H1 (cell line): ENCODE measurements at regions not wholly inside any gene's neighbourhood (a gene's known extent, or its start where the extent isn't known, plus 50 kb on each side); places are given as distances from the start of the nearest gene placed in this dataset.

ENCODE experiments used
- CTCF ChIA-PET: fragments of 300-600 bp; sonication (Branson Sonifier 250); formaldehyde crosslinking; loops from one replicate; lab custom pipeline; 2021; ENCODE audit not compliant: partially characterized antibody; lab: Charles Lee
- POLR2A ChIA-PET: fragments of 300-600 bp; sonication (Branson Sonifier 250); formaldehyde crosslinking; loops from one replicate; lab custom pipeline; 2021; ENCODE audit warnings: inconsistent platforms; ENCODE audit not compliant: partially characterized antibody; lab: Charles Lee
- DNase-seq, 2 experiments: peaks; one replicate each; pipeline versions ENCODE4 v3.0.0 to v3.0.0-alpha.2; 2010 to 2022; ENCODE audit warnings: low spot score in 2 of 2, low read depth in 1 of 2, mixed read lengths in 1 of 2
- FAIRE-seq: peaks from 2 replicates; lab custom pipeline; 2011; peaks lifted over from hg19 to GRCh38; lab: Jason Lieb, UNC
- H2AFZ ChIP-seq: 2 replicates; pipeline ENCODE4 v1.8.1; 2012; ENCODE audit warnings: low read length, inconsistent platforms
- H2AK5ac ChIP-seq: 2 replicates; pipeline ENCODE4 v1.6.1; 2013; ENCODE audit warnings: low read depth, low read length
- H2BK120ac ChIP-seq: replicated peaks from 2 replicates; pipeline ENCODE3; 2013; ENCODE audit warnings: low read depth, low read length, inconsistent platforms
- H2BK12ac ChIP-seq: 2 replicates; pipeline ENCODE4 v1.6.1; 2013; ENCODE audit warnings: low read depth, low read length
- H2BK15ac ChIP-seq: 2 replicates; pipeline ENCODE4 v1.6.1; 2013; ENCODE audit warnings: low read length
- H2BK20ac ChIP-seq: 2 replicates; pipeline ENCODE4 v1.6.1; 2013; ENCODE audit warnings: low read length
- H2BK5ac ChIP-seq: 2 replicates; pipeline ENCODE4 v1.6.1; 2013; ENCODE audit warnings: low read depth, low read length
- H3K14ac ChIP-seq: 2 replicates; pipeline ENCODE4 v1.6.1; 2013; ENCODE audit warnings: inconsistent platforms; ENCODE audit not compliant: insufficient read length
- H3K18ac ChIP-seq: 2 replicates; pipeline ENCODE4 v1.6.1; 2013; ENCODE audit warnings: low read length; ENCODE audit errors: extremely low read depth
- H3K23ac ChIP-seq: 2 replicates; pipeline ENCODE4 v1.6.1; 2013; ENCODE audit warnings: inconsistent platforms; ENCODE audit not compliant: insufficient read length
- H3K23me2 ChIP-seq: 2 replicates; pipeline ENCODE4 v1.6.1; 2013; ENCODE audit warnings: low read depth, low read length
- H3K27ac ChIP-seq: 2 replicates; pipeline ENCODE4 v1.6.1; 2011; ENCODE audit warnings: low read depth, low read length, inconsistent platforms
- H3K27me3 ChIP-seq, 4 experiments: replicated peaks in 1 of 4; 1 replicate in 1 of 4; 2 replicates in 3 of 4; pipeline versions ENCODE4 v1.6.1 to v1.8.1; 2011 to 2013; ENCODE audit warnings: low read length in 3 of 4, mild to moderate bottlenecking in 3 of 4, inconsistent platforms in 2 of 4, mixed read lengths in 2 of 4, moderate library complexity in 1 of 4; ENCODE audit not compliant: control insufficient read depth in 3 of 4, insufficient read depth in 3 of 4; ENCODE audit errors: extremely low read depth in 1 of 4
- H3K36me3 ChIP-seq, 4 experiments: 2 replicates each; pipeline versions ENCODE4 v1.6.1 to v1.8.1; 2011 to 2013; ENCODE audit warnings: mild to moderate bottlenecking in 4 of 4, low read length in 3 of 4, moderate library complexity in 2 of 4, control low read depth in 1 of 4, inconsistent platforms in 1 of 4; ENCODE audit not compliant: insufficient read depth in 4 of 4, control insufficient read depth in 2 of 4
- H3K4ac ChIP-seq: replicated peaks from 2 replicates; pipeline ENCODE3; 2013; ENCODE audit warnings: low read length, low read depth, mixed read lengths, inconsistent platforms; ENCODE audit not compliant: insufficient read length
- H3K4me1 ChIP-seq, 4 experiments: replicated peaks in 1 of 4; 1 replicate in 1 of 4; 2 replicates in 3 of 4; pipeline versions ENCODE4 v1.6.1 to v1.8.1; 2011 to 2013; ENCODE audit warnings: low read length in 3 of 4, inconsistent platforms in 2 of 4, mixed read lengths in 1 of 4; ENCODE audit not compliant: insufficient read depth in 4 of 4, control insufficient read depth in 3 of 4
- H3K4me2 ChIP-seq, 2 experiments: 2 replicates each; pipeline versions ENCODE4 v1.6.1 to v1.8.1; 2011 to 2013; ENCODE audit warnings: low read depth in 2 of 2, low read length in 2 of 2, control low read depth in 1 of 2, inconsistent platforms in 1 of 2, mild to moderate bottlenecking in 1 of 2; ENCODE audit not compliant: insufficient read depth in 1 of 2
- H3K4me3 ChIP-seq, 4 experiments: fragments of 200-600, 300-600 bp in 1 of 4; sonication (generic), shearing (Covaris generic), sonication (Bioruptor Twin) in 1 of 4; 2 replicates each; pipeline versions ENCODE4 v1.5.1 to v1.8.1; 2011 to 2016; ENCODE audit warnings: low read length in 4 of 4, low read depth in 3 of 4, control low read depth in 2 of 4, inconsistent platforms in 2 of 4, mild to moderate bottlenecking in 2 of 4, mixed read lengths in 1 of 4, moderate library complexity in 1 of 4; ENCODE audit not compliant: insufficient read depth in 2 of 4; ENCODE audit errors: extremely low read depth in 1 of 4
- H3K56ac ChIP-seq: replicated peaks from 2 replicates; pipeline ENCODE3; 2013; ENCODE audit warnings: low read depth, mild to moderate bottlenecking, mixed read lengths, low read length, inconsistent platforms; ENCODE audit not compliant: insufficient read length
- H3K79me1 ChIP-seq: 2 replicates; pipeline ENCODE4 v1.6.1; 2013; ENCODE audit warnings: low read depth, low read length, control low read depth
- H3K79me2 ChIP-seq, 2 experiments: 2 replicates each; pipeline versions ENCODE4 v1.6.1 to v1.8.1; 2012 to 2013; ENCODE audit warnings: low read length in 2 of 2, mild to moderate bottlenecking in 2 of 2, inconsistent platforms in 1 of 2; ENCODE audit not compliant: insufficient read depth in 2 of 2, control insufficient read depth in 1 of 2
- H3K9ac ChIP-seq, 4 experiments: replicated peaks in 1 of 4; 1 replicate in 1 of 4; 2 replicates in 3 of 4; pipeline versions ENCODE4 v1.6.1 to v1.8.1; 2011 to 2013; ENCODE audit warnings: low read depth in 3 of 4, low read length in 3 of 4, control low read depth in 2 of 4, mild to moderate bottlenecking in 2 of 4, moderate library complexity in 2 of 4, inconsistent platforms in 1 of 4; ENCODE audit errors: extremely low read depth in 1 of 4
- H3K9me3 ChIP-seq, 2 experiments: 2 replicates each; pipeline versions ENCODE4 v1.6.1 to v1.8.1; 2012 to 2013; ENCODE audit warnings: mild to moderate bottlenecking in 2 of 2, moderate library complexity in 2 of 2, control low read depth in 1 of 2, inconsistent platforms in 1 of 2, low read depth in 1 of 2, low read length in 1 of 2, mixed read lengths in 1 of 2; ENCODE audit not compliant: insufficient read depth in 2 of 2
- H4K20me1 ChIP-seq, 2 experiments: replicated peaks in 1 of 2; 2 replicates each; pipeline versions ENCODE3 to v1.8.1; 2011 to 2013; ENCODE audit warnings: inconsistent platforms in 2 of 2, low read length in 2 of 2, mild to moderate bottlenecking in 1 of 2; ENCODE audit not compliant: insufficient read depth in 2 of 2, control insufficient read depth in 1 of 2
- H4K5ac ChIP-seq: 2 replicates; pipeline ENCODE4 v1.6.1; 2013; ENCODE audit warnings: low read length, low read depth, mixed read lengths, inconsistent platforms; ENCODE audit not compliant: insufficient read length
- H4K8ac ChIP-seq: 2 replicates; pipeline ENCODE4 v1.8.0; 2013; ENCODE audit warnings: mild to moderate bottlenecking, moderate library complexity, low read length, inconsistent platforms; ENCODE audit not compliant: insufficient read depth; ENCODE audit errors: extremely low read depth
- H4K91ac ChIP-seq: replicated peaks from 2 replicates; pipeline ENCODE3; 2013; ENCODE audit warnings: low read length, mixed read lengths, inconsistent platforms; ENCODE audit not compliant: insufficient read length
- BCL11A ChIP-seq, 2 experiments: IDR thresholded peaks; one replicate each; pipeline ENCODE4 v1.6.1; 2011; ENCODE audit warnings: low read depth in 2 of 2, low read length in 2 of 2, mild to moderate bottlenecking in 2 of 2
- CHD1 ChIP-seq: IDR thresholded peaks from 2 replicates; pipeline ENCODE4 v1.6.1; 2012; ENCODE audit warnings: low read depth, low read length, improper control_type of control experiment
- CHD2 ChIP-seq: IDR thresholded peaks from 2 replicates; pipeline ENCODE4 v1.6.1; 2012; ENCODE audit warnings: low read length, improper control_type of control experiment
- EZH2 ChIP-seq: fragments of 200-600 bp; sonication (generic); IDR thresholded peaks from 2 replicates; pipeline ENCODE4 v1.7.1; 2012; ENCODE audit warnings: low read depth, mild to moderate bottlenecking, moderate library complexity, low read length, inconsistent platforms; ENCODE audit not compliant: severe bottlenecking
- NANOG ChIP-seq: IDR thresholded peaks from 2 replicates; pipeline ENCODE4 v1.6.1; 2011; ENCODE audit warnings: low read length, low read depth, mild to moderate bottlenecking, inconsistent platforms; ENCODE audit not compliant: insufficient read depth, poor library complexity, severe bottlenecking
- PHF8 ChIP-seq: fragments of 200-600 bp; sonication (generic); conservative IDR thresholded peaks from 2 replicates; pipeline ENCODE4 v1.7.1; 2012; ENCODE audit warnings: low read depth, mild to moderate bottlenecking, inconsistent platforms, low read length, moderate library complexity
- POLR2AphosphoS5 ChIP-seq: IDR thresholded peaks from 2 replicates; pipeline ENCODE4 v1.6.1; 2011; ENCODE audit warnings: low read depth, low read length
- SIX5 ChIP-seq: IDR thresholded peaks from 2 replicates; pipeline ENCODE4 v1.6.1; 2011; ENCODE audit warnings: mild to moderate bottlenecking, low read depth, low read length
- SP2 ChIP-seq: IDR thresholded peaks from 2 replicates; pipeline ENCODE4 v1.6.1; 2012; ENCODE audit warnings: mild to moderate bottlenecking, low read length, inconsistent platforms
- SRF ChIP-seq: IDR thresholded peaks from 2 replicates; pipeline ENCODE4 v1.6.1; 2011; ENCODE audit warnings: mild to moderate bottlenecking, low read depth, low read length, moderate library complexity
- SUZ12 ChIP-seq: fragments of 200-600 bp; sonication (generic); IDR thresholded peaks from 2 replicates; pipeline ENCODE4 v1.6.1; 2012; ENCODE audit warnings: mild to moderate bottlenecking, inconsistent platforms, low read length, moderate library complexity, mixed read lengths
- TF ChIP-seq, protein P1 (sequence below): IDR thresholded peaks from 2 replicates; pipeline ENCODE4 v1.6.1; 2011; ENCODE audit warnings: low read depth, mild to moderate bottlenecking, low read length; ENCODE audit not compliant: insufficient read depth
- TF ChIP-seq, protein P2 (sequence below), 3 experiments: IDR thresholded peaks; 1 replicate in 2 of 3; 2 replicates in 1 of 3; pipeline versions ENCODE4 v1.5.1 to v1.6.1; 2011; ENCODE audit warnings: low read length in 3 of 3, mild to moderate bottlenecking in 3 of 3, inconsistent platforms in 2 of 3, low read depth in 1 of 3, moderate library complexity in 1 of 3; ENCODE audit not compliant: insufficient read depth in 1 of 3; ENCODE audit errors: control extremely low read depth in 1 of 3

DNA sequence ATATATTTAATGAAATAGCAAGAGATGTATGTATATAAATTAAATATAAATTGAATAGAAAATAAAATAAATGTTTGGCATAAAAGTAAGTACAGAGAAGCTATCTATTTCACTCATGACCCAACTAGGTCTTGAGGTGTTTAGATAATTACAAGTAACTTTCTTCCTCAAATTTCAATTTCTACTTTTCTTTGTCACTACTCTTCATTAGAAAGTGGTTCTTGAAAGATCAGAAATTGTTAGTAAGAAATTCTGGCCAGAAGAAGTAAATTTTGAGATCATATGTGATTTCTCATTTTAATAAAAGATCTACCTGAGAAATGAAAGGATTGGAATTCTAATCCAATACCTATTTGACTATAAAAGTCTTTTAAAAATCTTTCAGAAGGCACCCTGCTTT lies 126.9 kb downstream of the BTC start:
- H3K4ac ChIP-seq: no peak overlapping the region
- no peaks in the 10 kb centered on the region for H3K23me2 ChIP-seq
- H3K4me1 ChIP-seq: peaks cover 0 to 16% (median 1%) of the 10 kb centered on the region in 4 experiments; a peak in 2 of 7 replicates
- no peak overlapping the region for H2BK15ac ChIP-seq
- no peaks in the 10 kb centered on the region for H4K20me1 ChIP-seq
- POLR2A ChIA-PET: no interaction called here
- no peak overlapping the region for H2BK20ac ChIP-seq
- H3K4me3 ChIP-seq: no peak overlapping the region
- no peak overlapping the region for H2AFZ ChIP-seq
- no peak overlapping the region for H3K23ac ChIP-seq
- no peaks in the 10 kb centered on the region for H3K27me3 ChIP-seq
- FAIRE-seq (no peak), DNase-seq (no peak)
- no peak overlapping the region for H3K27ac ChIP-seq
- H2BK120ac ChIP-seq: no peak overlapping the region
- H3K14ac ChIP-seq: no peak overlapping the region
- H3K79me1 ChIP-seq: no peaks in the 10 kb centered on the region
- no peak overlapping the region for H3K56ac ChIP-seq
- H3K4me2 ChIP-seq: no peak overlapping the region
- no peaks in the 10 kb centered on the region for H3K36me3 ChIP-seq
- no peak overlapping the region for H4K91ac ChIP-seq
- H4K8ac ChIP-seq: no peak overlapping the region
- CTCF ChIA-PET: interaction anchor here (0.9 to 3.9 kb wide), 3 partner anchors 9 to 347 kb away, joined by 3 to 19 read pairs (median 4); no protein-coding TSS in a partner anchor
- H2BK12ac ChIP-seq: no peak overlapping the region
- no peak overlapping the region for H3K9ac ChIP-seq
- no peak overlapping the region for H2BK5ac ChIP-seq
- H2AK5ac ChIP-seq: no peak overlapping the region
- no peaks in the 10 kb centered on the region for H3K9me3 ChIP-seq
- no peak overlapping the region for H3K18ac ChIP-seq
- no peaks in the 10 kb centered on the region for H3K79me2 ChIP-seq
- H4K5ac ChIP-seq: no peak overlapping the region
- TF ChIP-seq POLR2AphosphoS5 (no peak), CHD2 (no peak), NANOG (no peak), CHD1 (no peak), PHF8 (no peak), SUZ12 (no peak), BCL11A (IDR thresholded peaks at IDR 0.05; ENCODE audit: low read depth in 2 of 2, low read length in 2 of 2) (no peak), EZH2 (no peak), SIX5 (no peak), SP2 (no peak), SRF (no peak)
- TF ChIP-seq, protein P1, sequence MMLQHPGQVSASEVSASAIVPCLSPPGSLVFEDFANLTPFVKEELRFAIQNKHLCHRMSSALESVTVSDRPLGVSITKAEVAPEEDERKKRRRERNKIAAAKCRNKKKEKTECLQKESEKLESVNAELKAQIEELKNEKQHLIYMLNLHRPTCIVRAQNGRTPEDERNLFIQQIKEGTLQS: no peak
- TF ChIP-seq, protein P2, sequence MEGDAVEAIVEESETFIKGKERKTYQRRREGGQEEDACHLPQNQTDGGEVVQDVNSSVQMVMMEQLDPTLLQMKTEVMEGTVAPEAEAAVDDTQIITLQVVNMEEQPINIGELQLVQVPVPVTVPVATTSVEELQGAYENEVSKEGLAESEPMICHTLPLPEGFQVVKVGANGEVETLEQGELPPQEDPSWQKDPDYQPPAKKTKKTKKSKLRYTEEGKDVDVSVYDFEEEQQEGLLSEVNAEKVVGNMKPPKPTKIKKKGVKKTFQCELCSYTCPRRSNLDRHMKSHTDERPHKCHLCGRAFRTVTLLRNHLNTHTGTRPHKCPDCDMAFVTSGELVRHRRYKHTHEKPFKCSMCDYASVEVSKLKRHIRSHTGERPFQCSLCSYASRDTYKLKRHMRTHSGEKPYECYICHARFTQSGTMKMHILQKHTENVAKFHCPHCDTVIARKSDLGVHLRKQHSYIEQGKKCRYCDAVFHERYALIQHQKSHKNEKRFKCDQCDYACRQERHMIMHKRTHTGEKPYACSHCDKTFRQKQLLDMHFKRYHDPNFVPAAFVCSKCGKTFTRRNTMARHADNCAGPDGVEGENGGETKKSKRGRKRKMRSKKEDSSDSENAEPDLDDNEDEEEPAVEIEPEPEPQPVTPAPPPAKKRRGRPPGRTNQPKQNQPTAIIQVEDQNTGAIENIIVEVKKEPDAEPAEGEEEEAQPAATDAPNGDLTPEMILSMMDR (IDR thresholded peaks at IDR 0.05; ENCODE audit: control extremely low read depth in 1 of 3, insufficient read depth in 1 of 3, low read depth in 1 of 3, low read length in 3 of 3): no peak
